ENCODE measurements at regions not wholly inside any gene's neighbourhood (a gene's known extent, or its start where the extent isn't known, plus 50 kb on each side); places are given as distances from the start of the nearest gene placed in this dataset.

DNA sequence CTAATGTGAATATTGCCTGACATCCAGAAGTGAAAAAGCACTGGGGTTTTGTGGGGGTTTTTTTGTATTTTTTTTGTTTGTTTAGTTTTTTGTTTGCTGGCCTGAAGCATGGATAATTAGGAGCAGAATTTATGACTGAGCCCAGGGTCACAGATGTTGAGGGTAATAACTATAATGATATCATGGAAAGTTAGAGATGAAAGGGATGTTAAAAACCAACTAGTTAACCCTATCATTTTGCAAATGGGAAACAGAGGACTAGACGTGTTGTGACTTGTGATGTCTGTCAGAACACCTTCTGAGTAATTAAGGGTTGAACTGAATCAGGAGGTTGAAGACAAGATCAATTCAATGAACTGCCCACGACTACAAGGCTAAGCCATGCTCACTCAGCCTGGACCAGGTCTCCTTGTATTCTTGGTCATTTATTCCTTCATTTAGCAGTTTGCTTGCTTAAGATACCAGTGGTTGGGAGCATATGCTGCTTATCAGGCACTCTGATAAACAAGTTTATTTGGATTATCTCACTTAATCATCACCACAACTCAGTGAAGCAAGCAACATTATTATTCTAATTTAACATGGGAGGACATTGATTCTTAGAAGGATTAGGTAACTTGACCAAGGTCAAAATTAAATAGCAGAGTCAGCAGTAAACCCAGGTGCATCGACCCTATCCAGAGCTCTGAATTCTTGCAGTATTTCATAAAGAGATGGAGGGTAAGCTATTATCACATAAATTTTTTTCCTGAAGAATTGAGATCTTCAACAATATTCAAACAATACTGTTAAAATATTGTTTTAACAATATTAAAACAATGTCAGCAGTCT is 75.7 kb upstream of the PIK3R1 start:
- ChIA-PET CTCF (interaction anchor here (1.1 kb wide), 1 partner anchor 132 kb away, joined by 3 read pairs; no protein-coding TSS in a partner anchor), POLR2A (interaction anchor here (0.8 kb wide), 1 partner anchor 14 kb away, joined by 3 read pairs; no protein-coding TSS in a partner anchor)
- DNase-seq, result no peak
- Mint-ChIP-seq H3K4me3 (no peak overlapping the region), H3K4me1 (ENCODE audit: low read depth) (peaks cover 10% of the 10 kb centered on the region), H3K9me3 (peaks cover 8% of the 10 kb centered on the region), H3K27me3 (peaks cover 6% of the 10 kb centered on the region), H3K27ac (no peak overlapping the region), H3K36me3 (ENCODE audit: low read depth) (no peaks in the 10 kb centered on the region)
- intact Hi-C loops (cut with micrococcal nuclease), result no loop called here
- ATAC-seq, result no peak
- TF ChIP-seq, protein P1, sequence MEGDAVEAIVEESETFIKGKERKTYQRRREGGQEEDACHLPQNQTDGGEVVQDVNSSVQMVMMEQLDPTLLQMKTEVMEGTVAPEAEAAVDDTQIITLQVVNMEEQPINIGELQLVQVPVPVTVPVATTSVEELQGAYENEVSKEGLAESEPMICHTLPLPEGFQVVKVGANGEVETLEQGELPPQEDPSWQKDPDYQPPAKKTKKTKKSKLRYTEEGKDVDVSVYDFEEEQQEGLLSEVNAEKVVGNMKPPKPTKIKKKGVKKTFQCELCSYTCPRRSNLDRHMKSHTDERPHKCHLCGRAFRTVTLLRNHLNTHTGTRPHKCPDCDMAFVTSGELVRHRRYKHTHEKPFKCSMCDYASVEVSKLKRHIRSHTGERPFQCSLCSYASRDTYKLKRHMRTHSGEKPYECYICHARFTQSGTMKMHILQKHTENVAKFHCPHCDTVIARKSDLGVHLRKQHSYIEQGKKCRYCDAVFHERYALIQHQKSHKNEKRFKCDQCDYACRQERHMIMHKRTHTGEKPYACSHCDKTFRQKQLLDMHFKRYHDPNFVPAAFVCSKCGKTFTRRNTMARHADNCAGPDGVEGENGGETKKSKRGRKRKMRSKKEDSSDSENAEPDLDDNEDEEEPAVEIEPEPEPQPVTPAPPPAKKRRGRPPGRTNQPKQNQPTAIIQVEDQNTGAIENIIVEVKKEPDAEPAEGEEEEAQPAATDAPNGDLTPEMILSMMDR (IDR thresholded peaks at IDR 0.05), result no peak

DNA sequence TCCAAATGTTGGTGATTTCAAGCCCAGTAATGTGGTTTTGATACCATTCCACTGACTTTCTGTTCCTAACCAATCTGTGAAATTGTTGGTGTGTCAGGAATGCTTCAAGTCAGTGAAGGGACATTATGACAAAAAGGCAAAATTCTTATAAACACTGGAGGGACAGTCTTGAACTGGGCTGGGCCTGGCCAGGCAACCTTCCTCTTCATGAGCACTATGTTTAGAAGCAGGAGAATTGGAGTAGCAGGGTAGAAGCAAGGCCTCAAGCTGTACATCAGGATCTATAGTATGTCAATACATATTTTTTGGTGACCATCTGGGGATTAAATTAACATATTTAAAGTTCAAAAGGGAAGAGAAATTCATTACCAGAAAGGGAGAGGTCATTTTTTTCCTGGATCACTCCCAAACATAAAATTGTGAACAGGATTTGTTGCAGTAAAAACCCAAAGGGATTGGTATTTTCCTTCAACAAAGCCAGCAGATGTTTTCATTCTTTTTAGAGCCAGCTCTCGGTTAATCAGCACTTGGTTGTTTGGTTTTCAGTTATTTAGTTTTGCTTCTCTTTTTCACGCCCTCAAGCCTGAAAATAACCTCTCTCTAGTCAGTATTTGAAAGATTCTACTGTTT is 77.9 kb upstream of the PIK3R1 start:
- ChIA-PET CTCF (no interaction called here), POLR2A (no interaction called here)
- TF ChIP-seq, protein P1 (IDR thresholded peaks at IDR 0.05), result no peak
- no peak for ATAC-seq
- H3K9me3 Mint-ChIP-seq, result no peaks in the 10 kb centered on the region
- H3K27me3 Mint-ChIP-seq, result peaks cover 6% of the 10 kb centered on the region
- peaks cover 10% of the 10 kb centered on the region for H3K4me1 Mint-ChIP-seq (ENCODE audit: low read depth)
- H3K4me3 Mint-ChIP-seq, result no peak overlapping the region
- no peaks in the 10 kb centered on the region for H3K36me3 Mint-ChIP-seq (ENCODE audit: low read depth)
- intact Hi-C loops (cut with micrococcal nuclease), result no loop called here
- DNase-seq, result no peak
- H3K27ac Mint-ChIP-seq, result no peak overlapping the region

DNA sequence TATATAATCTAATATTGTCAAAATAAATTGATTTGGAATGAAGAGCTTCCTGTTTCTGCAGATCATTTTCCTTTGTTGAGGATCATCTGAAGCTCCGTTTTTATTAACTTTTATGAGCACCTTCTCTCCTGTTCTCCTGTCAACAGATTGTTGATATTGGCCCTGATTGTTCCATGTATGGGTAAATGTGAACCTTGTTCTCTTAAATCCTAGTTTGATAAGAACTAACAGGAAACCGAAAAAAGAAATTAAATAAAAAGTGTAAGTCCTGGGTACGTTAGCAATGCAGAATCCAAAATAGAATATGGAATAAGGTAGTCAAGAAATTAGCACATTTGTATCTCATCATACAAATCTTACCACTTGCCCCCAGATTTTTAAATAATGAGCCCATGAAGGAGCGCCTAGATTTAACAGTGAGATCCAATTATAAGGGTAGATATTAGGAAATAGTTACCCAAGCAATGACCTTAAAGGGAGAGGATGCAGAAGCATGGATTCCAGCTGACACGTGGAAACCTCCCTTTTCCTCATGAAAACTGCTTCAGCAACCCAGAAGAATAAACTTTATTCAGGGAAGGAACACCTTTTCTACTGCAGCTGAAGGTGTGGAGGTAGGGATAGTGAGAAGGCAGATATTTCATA is 80.8 kb upstream of the PIK3R1 start:
- TF ChIP-seq, protein P1 (IDR thresholded peaks at IDR 0.05), result no peak
- Mint-ChIP-seq H3K4me3 (no peak overlapping the region), H3K27me3 (peaks cover 5% of the 10 kb centered on the region), H3K36me3 (ENCODE audit: low read depth) (no peaks in the 10 kb centered on the region), H3K27ac (no peak overlapping the region), H3K4me1 (ENCODE audit: low read depth) (no peaks in the 10 kb centered on the region), H3K9me3 (no peaks in the 10 kb centered on the region)
- ChIA-PET CTCF (no interaction called here), POLR2A (no interaction called here)
- DNase-seq (no peak), ATAC-seq (no peak)
- intact Hi-C loops (cut with micrococcal nuclease), result no loop called here

DNA sequence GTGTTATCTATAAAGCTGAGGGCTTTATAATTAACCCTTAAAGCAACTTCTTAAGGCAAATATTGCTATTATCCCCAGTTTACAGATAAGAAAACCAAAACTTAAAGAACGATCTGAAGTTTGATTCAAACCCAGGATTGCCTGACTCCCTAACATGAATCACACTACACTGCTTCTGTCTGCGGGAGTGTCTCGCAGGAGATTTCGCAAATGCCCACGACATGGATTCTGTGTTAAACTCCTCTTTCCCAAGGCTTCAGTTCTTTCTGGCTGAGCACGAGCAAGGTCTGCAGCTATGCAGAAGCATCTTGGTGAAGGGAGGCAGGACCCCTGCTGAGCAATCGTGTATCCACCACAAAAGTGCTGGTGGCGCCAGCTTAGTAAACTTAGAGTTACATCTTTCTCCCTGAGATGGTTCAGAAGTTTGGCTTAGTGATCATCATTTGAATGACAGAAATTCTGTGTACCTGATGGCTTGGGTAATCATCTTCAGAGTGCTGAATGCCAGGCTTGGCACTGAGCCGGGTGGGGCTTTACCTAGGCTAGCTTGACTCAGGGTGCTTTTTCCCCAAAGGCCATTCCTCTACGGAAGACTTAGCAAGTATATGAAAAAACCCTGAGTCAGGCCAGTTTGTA is 81.4 kb upstream of the PIK3R1 start:
- ChIA-PET POLR2A (no interaction called here), CTCF (interaction anchor here (1.0 kb wide), 1 partner anchor 116 kb away, joined by 3 read pairs; no protein-coding TSS in a partner anchor)
- peaks cover 5% of the 10 kb centered on the region for H3K27me3 Mint-ChIP-seq
- H3K27ac Mint-ChIP-seq, result no peak overlapping the region
- TF ChIP-seq, protein P1 (IDR thresholded peaks at IDR 0.05), result no peak
- intact Hi-C loops (cut with micrococcal nuclease), result no loop called here
- H3K4me3 Mint-ChIP-seq, result no peak overlapping the region
- no peaks in the 10 kb centered on the region for H3K4me1 Mint-ChIP-seq (ENCODE audit: low read depth)
- no peak for ATAC-seq
- H3K9me3 Mint-ChIP-seq, result no peaks in the 10 kb centered on the region
- no peaks in the 10 kb centered on the region for H3K36me3 Mint-ChIP-seq (ENCODE audit: low read depth)
- no peak for DNase-seq
